HCT116 (cell line): ENCODE measurements at regions not wholly inside any gene's neighbourhood (a gene's known extent, or its start where the extent isn't known, plus 50 kb on each side); places are given as distances from the start of the nearest gene placed in this dataset.

ENCODE experiments used
- ATAC-seq: fragments of 200-7000 bp; cut with Tn5 transposase; 2 replicates; pipeline ENCODE4 v1.9.1; 2020; ENCODE audit warnings: mild to moderate bottlenecking, moderate library complexity
- BruUV-seq: library from RNA; stranded (reverse); fragments of 400-500 nt; replicated peaks from 2 replicates; lab custom pipeline; 2021; lab: Mats Ljungman, UMichigan
- CTCF ChIA-PET: fragments of 300-600 bp; sonication (Branson Sonifier 250); formaldehyde crosslinking; loops from one replicate; lab custom pipeline; 2021; ENCODE audit warnings: antibody characterized with exemption; lab: Charles Lee
- POLR2A ChIA-PET: fragments of 300-600, 350-600 bp; sonication (Branson Sonifier 250); formaldehyde crosslinking; loops from one replicate; lab custom pipeline; 2021; ENCODE audit warnings: antibody characterized with exemption; lab: Charles Lee
- RAD21 ChIA-PET, 2 experiments: fragments of 300-600 bp; sonication (Branson Sonifier 250); formaldehyde crosslinking; loops; one replicate each; lab custom pipeline; 2023; ENCODE audit warnings: low total read pairs in 2 of 2; ENCODE audit not compliant: uncharacterized antibody in 2 of 2, unreplicated experiment in 2 of 2, low non-redundant PET in 1 of 2; lab: Charles Lee
- DNase-seq: peaks from one replicate; pipeline ENCODE4 v3.0.0-alpha.2; 2010; ENCODE audit warnings: low read depth, low spot score
- H2AFZ ChIP-seq: fragments of 200-600 bp; shearing (Covaris generic), sonication (generic); 2 replicates; pipeline ENCODE4 v1.6.1; 2017; ENCODE audit warnings: low read depth, mixed run types, mixed read lengths, antibody characterized with exemption, low read length; ENCODE audit not compliant: poor library complexity, severe bottlenecking
- H3K27ac ChIP-seq: 2 replicates; pipeline ENCODE4 v1.5.1; 2012; ENCODE audit warnings: low read depth, low read length
- H3K27me3 ChIP-seq: fragments of 200-600 bp; sonication (generic); 2 replicates; pipeline ENCODE4 v1.6.1; 2016; ENCODE audit warnings: mixed run types, low read length, mixed read lengths; ENCODE audit not compliant: insufficient read depth
- H3K36me3 ChIP-seq, 2 experiments: fragments of 200-500 bp in 1 of 2; fragments of 200-600 bp in 1 of 2; sonication (Bioruptor generic) in 1 of 2; sonication (generic) in 1 of 2; 2 replicates each; pipeline versions ENCODE4 v1.5.1 to v1.6.1; 2014 to 2016; ENCODE audit warnings: low read length in 2 of 2, inconsistent platforms in 1 of 2, mixed read lengths in 1 of 2, mixed run types in 1 of 2; ENCODE audit not compliant: insufficient read depth in 2 of 2, control insufficient read depth in 1 of 2
- H3K4me1 ChIP-seq, 2 experiments: fragments of 200-600 bp in 1 of 2; sonication (generic) in 1 of 2; 2 replicates each; pipeline versions ENCODE4 v1.5.1 to v1.6.1; 2012 to 2017; ENCODE audit warnings: low read length in 2 of 2, inconsistent platforms in 1 of 2, mild to moderate bottlenecking in 1 of 2, mixed read lengths in 1 of 2, mixed run types in 1 of 2, moderate library complexity in 1 of 2; ENCODE audit not compliant: insufficient read depth in 2 of 2, control insufficient read depth in 1 of 2
- H3K4me2 ChIP-seq: fragments of 200-600 bp; sonication (generic); 2 replicates; pipeline ENCODE4 v1.6.1; 2017; ENCODE audit warnings: mixed run types, low read length, mixed read lengths
- H3K4me3 ChIP-seq, 2 experiments: fragments of 200-600 bp in 1 of 2; sonication (generic) in 1 of 2; replicated peaks in 1 of 2; 2 replicates each; pipeline ENCODE4 v1.5.1; 2011 to 2016; ENCODE audit warnings: low read length in 2 of 2, control low read depth in 1 of 2, low read depth in 1 of 2, mild to moderate bottlenecking in 1 of 2, mixed read lengths in 1 of 2, mixed run types in 1 of 2
- H3K79me2 ChIP-seq: fragments of 200-600 bp; sonication (generic); 2 replicates; pipeline ENCODE4 v1.6.1; 2017; ENCODE audit warnings: mild to moderate bottlenecking, mixed run types, low read length, moderate library complexity, mixed read lengths; ENCODE audit not compliant: insufficient read depth
- H3K9ac ChIP-seq: fragments of 200-600 bp; sonication (generic); 2 replicates; pipeline ENCODE4 v1.6.1; 2016; ENCODE audit warnings: low read length, mixed read lengths
- H3K9me2 ChIP-seq: fragments of 200-600 bp; sonication (generic), shearing (Covaris generic); 2 replicates; pipeline ENCODE4 v1.6.1; 2017; ENCODE audit warnings: mixed run types, mild to moderate bottlenecking, moderate library complexity; ENCODE audit not compliant: insufficient read depth
- H3K9me3 ChIP-seq, 2 experiments: fragments of 200-500 bp in 1 of 2; fragments of 200-600 bp in 1 of 2; sonication (Bioruptor generic) in 1 of 2; sonication (generic) in 1 of 2; 2 replicates each; pipeline ENCODE4 v1.6.1; 2014 to 2017; ENCODE audit warnings: low read length in 2 of 2, mixed read lengths in 2 of 2, inconsistent platforms in 1 of 2, low read depth in 1 of 2, mild to moderate bottlenecking in 1 of 2, mixed run types in 1 of 2, moderate library complexity in 1 of 2; ENCODE audit not compliant: control insufficient read depth in 1 of 2, insufficient read depth in 1 of 2
- H4K20me1 ChIP-seq: fragments of 200-600 bp; sonication (generic), shearing (Covaris generic); 2 replicates; pipeline ENCODE4 v1.6.1; 2017; ENCODE audit warnings: mixed run types, mild to moderate bottlenecking, moderate library complexity; ENCODE audit not compliant: insufficient read depth
- CEBPB ChIP-seq: IDR thresholded peaks from 2 replicates; pipeline ENCODE4 v1.6.1; 2012; ENCODE audit warnings: low read depth
- CTCF ChIP-seq, 3 experiments: fragments of 200-600 bp in 1 of 3; sonication (generic) in 1 of 3; IDR thresholded peaks in 2 of 3; conservative IDR thresholded peaks in 1 of 3; 2 replicates each; pipeline ENCODE4 v1.5.1; 2012 to 2017; ENCODE audit warnings: low read depth in 2 of 3, low read length in 2 of 3, antibody characterized with exemption in 1 of 3, borderline replicate concordance in 1 of 3, control low read depth in 1 of 3, mild to moderate bottlenecking in 1 of 3, mixed read lengths in 1 of 3, mixed run types in 1 of 3, moderate library complexity in 1 of 3; ENCODE audit not compliant: insufficient read depth in 1 of 3
- EGR1 ChIP-seq: IDR thresholded peaks from 2 replicates; pipeline ENCODE4 v1.6.1; 2012; ENCODE audit warnings: low read depth
- ELF1 ChIP-seq: IDR thresholded peaks from 2 replicates; pipeline ENCODE4 v1.6.1; 2012; ENCODE audit warnings: low read depth, borderline replicate concordance
- EZH2 ChIP-seq: fragments of 200-600 bp; sonication (generic); IDR thresholded peaks from 2 replicates; pipeline ENCODE4 v1.6.1; 2017; ENCODE audit warnings: antibody characterized with exemption, mixed run types
- FOSL1 ChIP-seq: IDR thresholded peaks from 2 replicates; pipeline ENCODE4 v1.6.1; 2012; ENCODE audit warnings: low read depth
- JUND ChIP-seq: IDR thresholded peaks from 2 replicates; pipeline ENCODE4 v1.6.1; 2012
- MAX ChIP-seq: IDR thresholded peaks from 2 replicates; pipeline ENCODE4 v1.6.1; 2012
- POLR2AphosphoS5 ChIP-seq: IDR thresholded peaks from 2 replicates; pipeline ENCODE4 v1.6.1; 2011; ENCODE audit warnings: mild to moderate bottlenecking, low read depth, low read length, moderate library complexity
- RAD21 ChIP-seq: IDR thresholded peaks from 2 replicates; pipeline ENCODE4 v1.6.1; 2012; ENCODE audit warnings: low read depth, mild to moderate bottlenecking
- REST ChIP-seq: IDR thresholded peaks from 2 replicates; pipeline ENCODE4 v1.6.1; 2012; ENCODE audit warnings: low read depth
- SIN3A ChIP-seq: IDR thresholded peaks from 2 replicates; pipeline ENCODE4 v1.6.1; 2012; ENCODE audit warnings: low read depth
- SP1 ChIP-seq: IDR thresholded peaks from 2 replicates; pipeline ENCODE4 v1.6.1; 2012; ENCODE audit warnings: low read depth
- SRF ChIP-seq: IDR thresholded peaks from 2 replicates; pipeline ENCODE4 v1.6.1; 2012; ENCODE audit warnings: low read depth
- ZFX ChIP-seq: fragments of 450-650 bp; IDR thresholded peaks from 2 replicates; pipeline ENCODE4 v1.6.1; 2017
- ZNF274 ChIP-seq: fragments of 200-500 bp; sonication (Bioruptor generic); IDR thresholded peaks from 2 replicates; pipeline ENCODE4 v1.6.1; 2014; ENCODE audit warnings: mild to moderate bottlenecking, low read depth, low read length, inconsistent platforms
- intact Hi-C: fragments of 100-400 bp; cut with micrococcal nuclease; formaldehyde crosslinking; loops from 2 replicates; pipeline ENCODE4 v1.10.0; 2022
- TF ChIP-seq, protein P1 (sequence below): IDR thresholded peaks from 2 replicates; pipeline ENCODE4 v1.6.1; 2011; ENCODE audit warnings: mild to moderate bottlenecking, low read length, moderate library complexity; ENCODE audit not compliant: insufficient replicate concordance; ENCODE audit errors: extremely low read depth
- TF ChIP-seq, protein P2 (sequence below): IDR thresholded peaks from 2 replicates; pipeline ENCODE4 v1.6.1; 2012

DNA sequence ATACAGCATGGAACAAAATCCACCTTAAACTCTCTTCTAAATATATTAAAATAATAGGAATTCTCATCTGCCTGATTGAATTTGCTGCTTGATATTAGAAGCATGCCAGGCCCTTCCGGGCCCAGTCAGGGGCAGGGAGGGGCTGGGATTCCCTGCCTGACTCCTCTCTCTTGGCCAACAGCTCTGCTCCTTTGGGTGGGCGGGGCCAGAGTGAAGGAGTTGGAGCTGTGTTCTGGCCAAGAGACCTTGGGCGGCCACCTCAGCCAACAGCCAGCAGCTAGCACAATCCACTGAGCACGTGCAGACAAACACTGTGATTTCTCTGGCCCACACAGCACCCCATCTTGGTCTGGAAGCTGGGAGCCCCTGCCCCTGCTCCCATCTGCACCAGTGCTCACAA, 140.3 kb downstream of the PJA1 start:
- H3K36me3 ChIP-seq, result no peaks in the 10 kb centered on the region
- H3K9me2 ChIP-seq, result no peaks in the 10 kb centered on the region
- ChIA-PET CTCF (no interaction called here), RAD21 (no interaction called here), POLR2A (no interaction called here)
- no peaks in the 10 kb centered on the region for H3K79me2 ChIP-seq
- H3K4me2 ChIP-seq, result no peak overlapping the region
- H2AFZ ChIP-seq, result no peak overlapping the region
- H3K27ac ChIP-seq, result no peak overlapping the region
- TF ChIP-seq CEBPB (no peak), RAD21 (no peak), ELF1 (no peak), MAX (no peak), EZH2 (no peak), REST (no peak), ZFX (no peak), SIN3A (no peak), FOSL1 (no peak), ZNF274 (no peak), JUND (no peak), SP1 (no peak), SRF (no peak), EGR1 (no peak), CTCF (IDR thresholded peaks at IDR 0.05 in 2 of 3, conservative IDR thresholded peaks at IDR 0.05 in 1 of 3; ENCODE audit: borderline replicate concordance in 1 of 3, insufficient read depth in 1 of 3, low read depth in 2 of 3, low read length in 2 of 3) (no peak), POLR2AphosphoS5 (no peak)
- TF ChIP-seq, protein P1, sequence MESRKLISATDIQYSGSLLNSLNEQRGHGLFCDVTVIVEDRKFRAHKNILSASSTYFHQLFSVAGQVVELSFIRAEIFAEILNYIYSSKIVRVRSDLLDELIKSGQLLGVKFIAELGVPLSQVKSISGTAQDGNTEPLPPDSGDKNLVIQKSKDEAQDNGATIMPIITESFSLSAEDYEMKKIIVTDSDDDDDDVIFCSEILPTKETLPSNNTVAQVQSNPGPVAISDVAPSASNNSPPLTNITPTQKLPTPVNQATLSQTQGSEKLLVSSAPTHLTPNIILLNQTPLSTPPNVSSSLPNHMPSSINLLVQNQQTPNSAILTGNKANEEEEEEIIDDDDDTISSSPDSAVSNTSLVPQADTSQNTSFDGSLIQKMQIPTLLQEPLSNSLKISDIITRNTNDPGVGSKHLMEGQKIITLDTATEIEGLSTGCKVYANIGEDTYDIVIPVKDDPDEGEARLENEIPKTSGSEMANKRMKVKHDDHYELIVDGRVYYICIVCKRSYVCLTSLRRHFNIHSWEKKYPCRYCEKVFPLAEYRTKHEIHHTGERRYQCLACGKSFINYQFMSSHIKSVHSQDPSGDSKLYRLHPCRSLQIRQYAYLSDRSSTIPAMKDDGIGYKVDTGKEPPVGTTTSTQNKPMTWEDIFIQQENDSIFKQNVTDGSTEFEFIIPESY, result no peak
- TF ChIP-seq, protein P2, sequence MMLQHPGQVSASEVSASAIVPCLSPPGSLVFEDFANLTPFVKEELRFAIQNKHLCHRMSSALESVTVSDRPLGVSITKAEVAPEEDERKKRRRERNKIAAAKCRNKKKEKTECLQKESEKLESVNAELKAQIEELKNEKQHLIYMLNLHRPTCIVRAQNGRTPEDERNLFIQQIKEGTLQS, result no peak
- TF ChIP-seq, all 23 proteins: peak for 0
- Histone ChIP-seq H3K4me1 (no peaks in the 10 kb centered on the region), H4K20me1 (no peaks in the 10 kb centered on the region), H3K9ac (no peak overlapping the region), H3K27me3 (no peaks in the 10 kb centered on the region), H3K9me3 (no peaks in the 10 kb centered on the region), H3K4me3 (no peak overlapping the region)
- no peak for DNase-seq
- no peak for ATAC-seq
- no TSS peak for BruUV-seq
- intact Hi-C loops, result no loop called here
